ENCODE measurements at regions not wholly inside any gene's neighbourhood (a gene's known extent, or its start where the extent isn't known, plus 50 kb on each side); places are given as distances from the start of the nearest gene placed in this dataset.

DNA sequence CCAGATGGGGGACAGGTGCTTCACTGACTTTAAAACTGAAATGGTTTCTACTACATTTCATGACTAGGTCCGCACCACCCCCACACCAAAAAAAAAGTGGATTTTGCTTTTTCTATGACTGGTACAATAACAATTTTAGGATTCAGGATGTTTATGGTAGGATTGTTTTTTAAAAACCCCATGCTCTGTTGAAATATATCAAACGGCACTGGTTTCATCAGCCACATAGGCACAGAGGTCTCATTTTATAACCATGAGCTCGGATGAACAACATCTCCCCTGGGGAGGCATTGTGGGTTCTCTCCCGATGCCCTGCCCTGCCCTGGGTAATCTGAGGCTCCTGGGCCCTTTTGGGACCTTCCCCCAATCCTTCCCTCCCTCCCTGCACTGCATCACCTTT lies 202.7 kb upstream of the KBTBD8 start:
- Histone ChIP-seq H3K9me3 (ENCODE audit: control insufficient read depth in 4 of 4, low read length in 3 of 4) (no peaks in the 10 kb centered on the region), H3K36me3 (ENCODE audit: control insufficient read depth in 4 of 4, insufficient read depth in 3 of 4, low read depth in 1 of 4, low read length in 3 of 4) (no peaks in the 10 kb centered on the region), H3K4me3 (ENCODE audit: low read depth in 1 of 3, low read length in 3 of 3) (no peak overlapping the region), H3K4me1 (ENCODE audit: control insufficient read depth in 4 of 4, insufficient read depth in 4 of 4, low read length in 3 of 4) (peaks cover 0 to 2% (median 0%) of the 10 kb centered on the region in 4 donors), H3K9ac (ENCODE audit: low read depth in 1 of 2, low read length in 2 of 2) (no peak overlapping the region), H3K27ac (ENCODE audit: low read depth in 1 of 2, low read length in 2 of 2) (no peak overlapping the region), H3K27me3 (ENCODE audit: control insufficient read depth in 4 of 4, insufficient read depth in 4 of 4, low read length in 3 of 4) (no peaks in the 10 kb centered on the region)
- no peak for TF ChIP-seq FOXA2 (IDR thresholded peaks at IDR 0.05)
- no peak for TF ChIP-seq TAF1 (conservative IDR thresholded peaks at IDR 0.05)
- no peak for TF ChIP-seq RAD21 (IDR thresholded peaks at IDR 0.05)
- TF ChIP-seq, protein P1, sequence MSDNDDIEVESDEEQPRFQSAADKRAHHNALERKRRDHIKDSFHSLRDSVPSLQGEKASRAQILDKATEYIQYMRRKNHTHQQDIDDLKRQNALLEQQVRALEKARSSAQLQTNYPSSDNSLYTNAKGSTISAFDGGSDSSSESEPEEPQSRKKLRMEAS (IDR thresholded peaks at IDR 0.05): no peak
- TF ChIP-seq YY1 (IDR thresholded peaks at IDR 0.05): no peak
- no peak for TF ChIP-seq JUND (IDR thresholded peaks at IDR 0.05)
- TF ChIP-seq HNF4G (IDR thresholded peaks at IDR 0.05): no peak
- no peak for TF ChIP-seq SP1 (IDR thresholded peaks at IDR 0.05)
- no peak for TF ChIP-seq NR2F2 (IDR thresholded peaks at IDR 0.05)
- TF ChIP-seq RXRA (IDR thresholded peaks at IDR 0.05): no peak
- no peak for TF ChIP-seq FOXA1 (IDR thresholded peaks at IDR 0.05)
- TF ChIP-seq, protein P2, sequence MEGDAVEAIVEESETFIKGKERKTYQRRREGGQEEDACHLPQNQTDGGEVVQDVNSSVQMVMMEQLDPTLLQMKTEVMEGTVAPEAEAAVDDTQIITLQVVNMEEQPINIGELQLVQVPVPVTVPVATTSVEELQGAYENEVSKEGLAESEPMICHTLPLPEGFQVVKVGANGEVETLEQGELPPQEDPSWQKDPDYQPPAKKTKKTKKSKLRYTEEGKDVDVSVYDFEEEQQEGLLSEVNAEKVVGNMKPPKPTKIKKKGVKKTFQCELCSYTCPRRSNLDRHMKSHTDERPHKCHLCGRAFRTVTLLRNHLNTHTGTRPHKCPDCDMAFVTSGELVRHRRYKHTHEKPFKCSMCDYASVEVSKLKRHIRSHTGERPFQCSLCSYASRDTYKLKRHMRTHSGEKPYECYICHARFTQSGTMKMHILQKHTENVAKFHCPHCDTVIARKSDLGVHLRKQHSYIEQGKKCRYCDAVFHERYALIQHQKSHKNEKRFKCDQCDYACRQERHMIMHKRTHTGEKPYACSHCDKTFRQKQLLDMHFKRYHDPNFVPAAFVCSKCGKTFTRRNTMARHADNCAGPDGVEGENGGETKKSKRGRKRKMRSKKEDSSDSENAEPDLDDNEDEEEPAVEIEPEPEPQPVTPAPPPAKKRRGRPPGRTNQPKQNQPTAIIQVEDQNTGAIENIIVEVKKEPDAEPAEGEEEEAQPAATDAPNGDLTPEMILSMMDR (IDR thresholded peaks at IDR 0.05; ENCODE audit: low read depth, low read length, missing input control): no peak
- TF ChIP-seq, protein P3, sequence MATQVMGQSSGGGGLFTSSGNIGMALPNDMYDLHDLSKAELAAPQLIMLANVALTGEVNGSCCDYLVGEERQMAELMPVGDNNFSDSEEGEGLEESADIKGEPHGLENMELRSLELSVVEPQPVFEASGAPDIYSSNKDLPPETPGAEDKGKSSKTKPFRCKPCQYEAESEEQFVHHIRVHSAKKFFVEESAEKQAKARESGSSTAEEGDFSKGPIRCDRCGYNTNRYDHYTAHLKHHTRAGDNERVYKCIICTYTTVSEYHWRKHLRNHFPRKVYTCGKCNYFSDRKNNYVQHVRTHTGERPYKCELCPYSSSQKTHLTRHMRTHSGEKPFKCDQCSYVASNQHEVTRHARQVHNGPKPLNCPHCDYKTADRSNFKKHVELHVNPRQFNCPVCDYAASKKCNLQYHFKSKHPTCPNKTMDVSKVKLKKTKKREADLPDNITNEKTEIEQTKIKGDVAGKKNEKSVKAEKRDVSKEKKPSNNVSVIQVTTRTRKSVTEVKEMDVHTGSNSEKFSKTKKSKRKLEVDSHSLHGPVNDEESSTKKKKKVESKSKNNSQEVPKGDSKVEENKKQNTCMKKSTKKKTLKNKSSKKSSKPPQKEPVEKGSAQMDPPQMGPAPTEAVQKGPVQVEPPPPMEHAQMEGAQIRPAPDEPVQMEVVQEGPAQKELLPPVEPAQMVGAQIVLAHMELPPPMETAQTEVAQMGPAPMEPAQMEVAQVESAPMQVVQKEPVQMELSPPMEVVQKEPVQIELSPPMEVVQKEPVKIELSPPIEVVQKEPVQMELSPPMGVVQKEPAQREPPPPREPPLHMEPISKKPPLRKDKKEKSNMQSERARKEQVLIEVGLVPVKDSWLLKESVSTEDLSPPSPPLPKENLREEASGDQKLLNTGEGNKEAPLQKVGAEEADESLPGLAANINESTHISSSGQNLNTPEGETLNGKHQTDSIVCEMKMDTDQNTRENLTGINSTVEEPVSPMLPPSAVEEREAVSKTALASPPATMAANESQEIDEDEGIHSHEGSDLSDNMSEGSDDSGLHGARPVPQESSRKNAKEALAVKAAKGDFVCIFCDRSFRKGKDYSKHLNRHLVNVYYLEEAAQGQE (IDR thresholded peaks at IDR 0.05): no peak
- no peak for TF ChIP-seq EGR1 (IDR thresholded peaks at IDR 0.05; ENCODE audit: low read depth in 2 of 2)
- TF ChIP-seq GABPA (IDR thresholded peaks at IDR 0.05 in 1 of 2, conservative IDR thresholded peaks at IDR 0.05 in 1 of 2): no peak
- no peak for TF ChIP-seq HNF4A (conservative IDR thresholded peaks at IDR 0.05)
- TF ChIP-seq, protein P4, sequence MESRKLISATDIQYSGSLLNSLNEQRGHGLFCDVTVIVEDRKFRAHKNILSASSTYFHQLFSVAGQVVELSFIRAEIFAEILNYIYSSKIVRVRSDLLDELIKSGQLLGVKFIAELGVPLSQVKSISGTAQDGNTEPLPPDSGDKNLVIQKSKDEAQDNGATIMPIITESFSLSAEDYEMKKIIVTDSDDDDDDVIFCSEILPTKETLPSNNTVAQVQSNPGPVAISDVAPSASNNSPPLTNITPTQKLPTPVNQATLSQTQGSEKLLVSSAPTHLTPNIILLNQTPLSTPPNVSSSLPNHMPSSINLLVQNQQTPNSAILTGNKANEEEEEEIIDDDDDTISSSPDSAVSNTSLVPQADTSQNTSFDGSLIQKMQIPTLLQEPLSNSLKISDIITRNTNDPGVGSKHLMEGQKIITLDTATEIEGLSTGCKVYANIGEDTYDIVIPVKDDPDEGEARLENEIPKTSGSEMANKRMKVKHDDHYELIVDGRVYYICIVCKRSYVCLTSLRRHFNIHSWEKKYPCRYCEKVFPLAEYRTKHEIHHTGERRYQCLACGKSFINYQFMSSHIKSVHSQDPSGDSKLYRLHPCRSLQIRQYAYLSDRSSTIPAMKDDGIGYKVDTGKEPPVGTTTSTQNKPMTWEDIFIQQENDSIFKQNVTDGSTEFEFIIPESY (IDR thresholded peaks at IDR 0.05): no peak
- TF ChIP-seq, protein P5, sequence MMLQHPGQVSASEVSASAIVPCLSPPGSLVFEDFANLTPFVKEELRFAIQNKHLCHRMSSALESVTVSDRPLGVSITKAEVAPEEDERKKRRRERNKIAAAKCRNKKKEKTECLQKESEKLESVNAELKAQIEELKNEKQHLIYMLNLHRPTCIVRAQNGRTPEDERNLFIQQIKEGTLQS (IDR thresholded peaks at IDR 0.05): no peak
- 81% methylated on average over 4 of the region's 4 CpGs for WGBS
- DNase-seq (ENCODE audit: low spot score): no peak

All from liver (tissue), 8 donors.